SJSA1 (cell line): ENCODE measurements at regions not wholly inside any gene's neighbourhood (a gene's known extent, or its start where the extent isn't known, plus 50 kb on each side); places are given as distances from the start of the nearest gene placed in this dataset.
A peak's percentile ranks its signal among the peaks of the same experiment; 100 is the strongest.
"Not testable (repeated sequence)": the region's sequence is repeated elsewhere in the genome, so short reads cannot be mapped to it uniquely, and the experiment has no call there.

ENCODE experiments used
- DNase-seq, 2 experiments: peaks; one replicate each; pipeline ENCODE4 v3.0.0-alpha.2; 2015 to 2020; ENCODE audit warnings: low spot score in 2 of 2, low read depth in 1 of 2
- H3K27ac ChIP-seq: fragments of 250-450 bp; sonication (Bioruptor Pico); 2 replicates; pipeline ENCODE4 v1.5.1; 2020; ENCODE audit warnings: mild to moderate bottlenecking, moderate library complexity
- H3K27me3 ChIP-seq: fragments of 250-450 bp; sonication (Bioruptor Pico); replicated peaks from 2 replicates; pipeline ENCODE4 v1.5.1; 2020; ENCODE audit warnings: mild to moderate bottlenecking, moderate library complexity
- H3K36me3 ChIP-seq: fragments of 250-450 bp; sonication (Bioruptor Pico); 2 replicates; pipeline ENCODE4 v1.5.1; 2020; ENCODE audit warnings: mild to moderate bottlenecking
- H3K4me1 ChIP-seq: fragments of 250-450 bp; sonication (Bioruptor Pico); replicated peaks from 2 replicates; pipeline ENCODE4 v1.6.1; 2021; ENCODE audit warnings: mild to moderate bottlenecking
- H3K4me3 ChIP-seq: fragments of 250-450 bp; sonication (Bioruptor Pico); 2 replicates; pipeline ENCODE4 v1.5.1; 2020; ENCODE audit warnings: mild to moderate bottlenecking
- H3K9me3 ChIP-seq: fragments of 250-450 bp; sonication (Bioruptor Pico); replicated peaks from 2 replicates; pipeline ENCODE4 v1.5.1; 2020; ENCODE audit warnings: mild to moderate bottlenecking

GRCh38 chr6:137634177-137634576 is 140.0 kb upstream of the OLIG3 start:
- H3K36me3 ChIP-seq, H3K4me3 ChIP-seq, H3K27ac ChIP-seq, H3K9me3 ChIP-seq, DNase-seq, H3K27me3 ChIP-seq: not testable (repeated sequence)
- peaks cover 28% of the 10 kb centered on the region for H3K4me1 ChIP-seq

DNA sequence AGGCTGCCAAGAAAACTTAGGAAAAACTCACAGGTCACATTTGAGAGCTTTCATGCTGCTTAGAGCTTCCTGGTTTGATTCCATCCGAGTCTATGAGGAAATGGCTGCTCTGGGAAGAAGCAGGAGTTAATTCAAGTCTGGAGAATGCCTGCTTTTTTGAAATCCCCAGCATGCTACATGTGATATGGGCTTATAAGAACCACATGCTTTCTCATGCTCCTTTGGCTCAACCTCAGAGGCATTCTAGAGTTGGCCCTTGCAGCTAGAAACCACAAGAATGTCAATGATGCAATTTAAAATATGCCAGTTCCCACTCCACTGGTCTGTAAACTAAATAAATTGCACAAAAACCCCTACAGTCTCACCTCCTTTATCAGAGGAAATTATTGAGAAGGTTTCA is 142.9 kb upstream of the OLIG3 start:
- H3K4me3 ChIP-seq, result no peak overlapping the region
- no peaks in the 10 kb centered on the region for H3K27me3 ChIP-seq
- H3K27ac ChIP-seq, result peak overlapping the region; percentile 72
- H3K36me3 ChIP-seq, result no peaks in the 10 kb centered on the region
- no peaks in the 10 kb centered on the region for H3K9me3 ChIP-seq
- H3K4me1 ChIP-seq, result peaks cover 30% of the 10 kb centered on the region
- peak; percentile 72 to 78 for DNase-seq

GRCh38 chr6:137638926-137639706 is 144.9 kb upstream of the OLIG3 start:
- Histone ChIP-seq H3K36me3 (no peaks in the 10 kb centered on the region), H3K27me3 (no peaks in the 10 kb centered on the region), H3K27ac (no peak overlapping the region), H3K9me3 (no peaks in the 10 kb centered on the region), H3K4me3 (no peak overlapping the region), H3K4me1 (peaks cover 30% of the 10 kb centered on the region)
- DNase-seq, result no peak

DNA sequence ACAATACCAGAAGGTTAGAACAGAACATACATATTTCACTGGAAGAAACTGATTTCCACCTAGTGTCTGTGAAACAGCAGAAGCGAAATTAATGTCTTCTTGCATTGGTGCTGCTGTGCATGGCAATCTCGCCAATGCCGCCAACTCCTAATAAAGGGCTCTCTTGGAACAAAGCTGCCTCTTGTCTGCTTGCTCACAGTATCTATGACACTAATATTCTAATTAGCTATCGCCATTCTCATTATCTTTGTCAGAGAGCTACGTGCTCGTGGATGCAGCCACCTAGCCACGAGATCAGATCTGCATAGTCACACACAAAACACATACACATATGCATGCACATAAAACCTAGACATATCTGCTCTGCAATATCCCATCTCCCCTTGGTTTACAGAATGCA is 145.9 kb upstream of the OLIG3 start:
- no peak overlapping the region for H3K4me3 ChIP-seq
- no peaks in the 10 kb centered on the region for H3K36me3 ChIP-seq
- H3K27ac ChIP-seq, result no peak overlapping the region
- no peak for DNase-seq
- peaks cover 30% of the 10 kb centered on the region for H3K4me1 ChIP-seq
- H3K27me3 ChIP-seq, result no peaks in the 10 kb centered on the region
- no peaks in the 10 kb centered on the region for H3K9me3 ChIP-seq

- H3K27me3 ChIP-seq, result no peaks in the 10 kb centered on the region
- no peaks in the 10 kb centered on the region for H3K36me3 ChIP-seq
- no peak overlapping the region for H3K27ac ChIP-seq
- H3K4me3 ChIP-seq, result no peak overlapping the region
- peak; percentile 59 for DNase-seq
- no peaks in the 10 kb centered on the region for H3K9me3 ChIP-seq
- H3K4me1 ChIP-seq, result peaks cover 25% of the 10 kb centered on the region
Measured at GRCh38 chr6:137641474-137642077, 147.4 kb upstream of the OLIG3 start.

DNA sequence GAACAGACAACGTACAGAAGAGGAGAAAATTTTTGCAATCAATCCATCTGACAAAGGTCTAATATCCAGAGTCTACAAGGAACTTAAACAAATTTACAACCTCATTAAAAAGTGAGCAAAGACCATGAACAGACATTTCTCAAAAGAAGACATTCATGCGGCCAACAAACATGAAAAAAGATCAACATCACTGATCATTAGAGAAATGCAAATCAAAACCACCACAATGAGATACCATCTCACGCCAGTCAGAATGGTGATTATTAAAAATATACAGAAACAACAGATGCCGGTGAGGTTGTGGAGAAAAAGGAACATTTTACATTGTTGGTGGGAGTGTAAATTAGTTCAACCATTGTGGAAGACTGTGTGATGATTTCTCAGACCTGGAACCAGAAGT is 149.0 kb upstream of the OLIG3 start:
- H3K27me3 ChIP-seq, H3K4me3 ChIP-seq, H3K36me3 ChIP-seq, H3K27ac ChIP-seq, H3K9me3 ChIP-seq, DNase-seq: not testable (repeated sequence)
- peaks cover 14% of the 10 kb centered on the region for H3K4me1 ChIP-seq

DNA sequence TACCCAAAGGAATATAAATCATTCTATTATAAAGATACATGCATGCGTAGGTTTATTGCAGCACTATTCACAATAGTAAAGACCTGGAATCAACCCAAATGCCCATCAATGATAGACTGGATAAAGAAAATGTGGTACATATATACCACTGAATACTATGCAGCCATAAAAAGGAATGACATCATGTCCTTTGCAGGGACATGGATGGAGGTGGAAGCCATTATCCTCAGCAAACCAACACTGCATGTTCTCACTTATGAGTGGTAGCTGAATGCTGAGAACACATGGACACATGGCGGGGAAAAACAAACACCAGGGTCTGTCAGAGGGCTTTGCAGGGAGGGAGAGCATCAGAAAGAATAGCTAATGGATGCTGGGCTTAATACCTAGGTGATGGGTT is 149.4 kb upstream of the OLIG3 start:
- H3K36me3 ChIP-seq, H3K27me3 ChIP-seq, H3K4me3 ChIP-seq, H3K27ac ChIP-seq, H3K9me3 ChIP-seq, DNase-seq: not testable (repeated sequence)
- H3K4me1 ChIP-seq, result peaks cover 14% of the 10 kb centered on the region

GRCh38 chr6:137645850-137646249 is 151.7 kb upstream of the OLIG3 start:
- no peak overlapping the region for H3K4me3 ChIP-seq
- peaks cover 7% of the 10 kb centered on the region; the same call in 1 of the 2 replicates for H3K4me1 ChIP-seq
- no peaks in the 10 kb centered on the region for H3K36me3 ChIP-seq
- H3K27ac ChIP-seq, result no peak overlapping the region
- DNase-seq, result no peak
- no peaks in the 10 kb centered on the region for H3K27me3 ChIP-seq
- no peaks in the 10 kb centered on the region for H3K9me3 ChIP-seq

GRCh38 chr6:137646484-137646883 is 152.3 kb upstream of the OLIG3 start:
- Histone ChIP-seq H3K9me3 (no peaks in the 10 kb centered on the region), H3K4me1 (peaks cover 7% of the 10 kb centered on the region; the same call in 1 of the 2 replicates), H3K27ac (no peak overlapping the region), H3K27me3 (no peaks in the 10 kb centered on the region), H3K36me3 (no peaks in the 10 kb centered on the region), H3K4me3 (no peak overlapping the region)
- DNase-seq, result no peak

DNA sequence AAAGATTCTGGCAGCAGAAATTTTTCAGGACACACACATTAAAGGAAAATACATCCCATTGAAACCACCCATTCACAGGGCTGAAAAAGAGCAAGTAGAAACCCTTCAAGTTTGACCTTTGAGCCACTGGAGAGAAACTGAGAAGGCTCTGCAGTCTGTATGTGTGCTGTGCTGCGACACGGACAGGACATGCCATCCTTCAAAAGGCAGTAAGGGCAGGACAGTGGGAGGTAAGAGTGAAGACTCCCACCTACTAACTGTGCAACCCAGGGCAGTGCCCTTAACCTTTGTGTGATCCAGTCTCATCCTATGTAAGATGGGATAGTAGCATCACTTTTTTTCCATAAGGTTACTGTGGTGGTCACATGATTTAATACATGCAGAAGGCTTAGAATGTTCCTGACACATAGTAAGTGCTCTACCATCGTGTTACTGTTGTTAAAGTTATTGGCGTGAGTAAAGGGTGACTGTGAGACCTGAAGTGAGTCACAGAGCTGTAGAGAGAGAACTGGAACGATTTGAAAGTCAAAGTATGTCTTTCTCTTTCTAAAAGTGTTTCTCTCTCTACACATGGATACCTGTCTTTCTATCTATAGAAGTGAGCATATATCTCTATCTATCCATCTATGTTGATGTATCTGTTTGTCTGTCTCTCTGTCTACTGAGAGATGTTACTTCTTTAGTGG is 153.7 kb upstream of the OLIG3 start:
- Histone ChIP-seq H3K4me1 (peaks cover 7% of the 10 kb centered on the region; the same call in 1 of the 2 replicates), H3K27me3 (no peaks in the 10 kb centered on the region), H3K9me3 (no peaks in the 10 kb centered on the region), H3K4me3 (no peak overlapping the region), H3K36me3 (no peaks in the 10 kb centered on the region), H3K27ac (no peak overlapping the region)
- DNase-seq, result no peak

DNA sequence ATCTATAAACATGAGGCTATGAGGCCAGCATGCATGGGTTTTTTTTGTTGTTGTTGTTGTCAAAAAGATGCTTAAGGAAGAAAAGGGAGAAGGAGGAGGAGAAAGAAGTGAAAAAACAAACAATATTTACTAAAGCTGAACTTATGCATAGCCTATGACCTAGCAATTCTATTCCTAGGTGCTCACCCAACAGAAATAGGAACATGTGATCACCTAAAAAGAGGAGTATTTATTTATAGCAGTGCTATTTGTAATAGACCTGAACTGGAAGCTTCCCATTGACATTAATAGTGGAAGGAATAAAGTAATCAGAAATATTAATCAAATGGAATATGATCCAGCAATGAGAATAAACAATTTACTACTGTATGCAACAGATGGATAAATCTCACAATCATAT is 156.5 kb upstream of the OLIG3 start:
- no peaks in the 10 kb centered on the region for H3K36me3 ChIP-seq
- no peak for DNase-seq

GRCh38 chr6:137651178-137651577 is 157.0 kb upstream of the OLIG3 start:
- Histone ChIP-seq H3K4me1 (peaks cover 7% of the 10 kb centered on the region; the same call in 1 of the 2 replicates), H3K27me3 (no peaks in the 10 kb centered on the region), H3K4me3 (no peak overlapping the region), H3K36me3 (no peaks in the 10 kb centered on the region), H3K27ac (no peak overlapping the region), H3K9me3 (no peaks in the 10 kb centered on the region)
- DNase-seq, result no peak

More for the DNA sequence above, 156.5 kb upstream of the OLIG3 start:
- Histone ChIP-seq H3K4me3 (no peak overlapping the region), H3K9me3 (no peaks in the 10 kb centered on the region), H3K27me3 (no peaks in the 10 kb centered on the region), H3K4me1 (peaks cover 7% of the 10 kb centered on the region; the same call in 1 of the 2 replicates), H3K27ac (no peak overlapping the region)

DNA sequence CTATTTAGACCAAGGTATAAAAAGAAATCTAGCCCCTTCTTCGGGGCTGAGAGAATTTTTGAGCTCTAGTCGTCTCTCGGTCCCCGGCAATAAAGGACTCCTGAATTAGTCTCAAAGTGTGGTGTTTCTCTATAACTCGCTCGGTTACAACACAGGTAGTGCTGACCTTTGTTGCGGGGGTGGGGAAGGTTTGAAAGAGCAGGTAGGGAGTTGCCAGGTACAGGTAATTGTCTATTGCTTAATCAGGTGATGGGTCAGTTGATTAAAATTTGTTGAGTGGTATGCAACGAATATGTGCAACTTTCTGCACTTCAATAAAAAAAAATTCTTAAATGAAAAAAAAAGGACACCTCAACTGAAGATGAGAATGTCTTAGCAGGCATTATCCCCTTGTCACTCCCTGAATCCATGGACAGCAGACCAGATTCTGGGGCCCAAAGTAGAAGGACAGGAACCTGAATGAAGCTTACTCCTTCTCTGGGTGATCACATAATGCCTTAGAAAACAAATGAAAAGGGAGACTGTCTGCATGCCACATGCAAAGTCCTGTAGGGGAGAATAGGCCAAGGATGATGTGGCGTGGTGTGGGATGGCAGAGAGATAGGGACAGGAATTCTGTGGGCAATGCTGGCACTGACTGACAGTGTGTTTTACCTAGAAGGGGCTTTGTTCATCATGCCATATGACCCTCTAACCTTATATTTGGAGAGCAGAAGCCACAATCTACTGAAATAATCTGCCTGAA is 157.6 kb upstream of the OLIG3 start:
- no peak for DNase-seq
- Histone ChIP-seq H3K27ac (no peak overlapping the region), H3K4me3 (no peak overlapping the region), H3K4me1 (peaks cover 7% of the 10 kb centered on the region; the same call in 1 of the 2 replicates), H3K36me3 (no peaks in the 10 kb centered on the region), H3K9me3 (no peaks in the 10 kb centered on the region), H3K27me3 (no peaks in the 10 kb centered on the region)
